CD4-positive, alpha-beta T cell treated with Interleukin-6 for 4 hours (primary cell): ENCODE measurements at regions not wholly inside any gene's neighbourhood (a gene's known extent, or its start where the extent isn't known, plus 50 kb on each side); places are given as distances from the start of the nearest gene placed in this dataset.

Source experiments
- DNase-seq: peaks from one replicate; pipeline ENCODE4 v3.0.0-alpha.2; 2020; ENCODE audit warnings: mixed read lengths

- DNase-seq, result no peak
Observed at GRCh38 chr10:8435186-8436055, 380.9 kb downstream of the GATA3 start.

GRCh38 chr10:8437896-8438295 lies 383.4 kb downstream of the GATA3 start:
- no peak for DNase-seq

GRCh38 chr10:8438603-8439002 lies 384.1 kb downstream of the GATA3 start:
- peak; percentile 14 for DNase-seq

- no peak for DNase-seq
Observed at GRCh38 chr10:8439040-8439439, 384.6 kb downstream of the GATA3 start.

- DNase-seq, result peak; percentile 70
Observed at GRCh38 chr10:8444630-8445029, 390.1 kb downstream of the GATA3 start.

GRCh38 chr10:8445353-8445752 lies 390.9 kb downstream of the GATA3 start:
- no peak for DNase-seq

- DNase-seq, result no peak
Observed at GRCh38 chr10:8449909-8450308, 395.4 kb downstream of the GATA3 start.

- no peak for DNase-seq
Observed at GRCh38 chr10:8453587-8453986, 399.1 kb downstream of the GATA3 start.

GRCh38 chr10:8454357-8454756 lies 399.9 kb downstream of the GATA3 start:
- DNase-seq, result no peak

GRCh38 chr10:8455181-8455580 lies 400.7 kb downstream of the GATA3 start:
- no peak for DNase-seq

- DNase-seq, result no peak
Observed at GRCh38 chr10:8456386-8456785, 401.9 kb downstream of the GATA3 start.

GRCh38 chr10:8460626-8461025 lies 406.1 kb downstream of the GATA3 start:
- no peak for DNase-seq

GRCh38 chr10:8462565-8462964 lies 408.1 kb downstream of the GATA3 start:
- DNase-seq, result no peak

- no peak for DNase-seq
Observed at GRCh38 chr10:8463853-8464252, 409.4 kb downstream of the GATA3 start.

- no peak for DNase-seq
Observed at GRCh38 chr10:8468477-8468876, 414.0 kb downstream of the GATA3 start.

GRCh38 chr10:8473205-8473604 lies 418.7 kb downstream of the GATA3 start:
- DNase-seq, result peak; percentile 48

GRCh38 chr10:8477300-8477699 lies 422.8 kb downstream of the GATA3 start:
- no peak for DNase-seq

- DNase-seq, result no peak
Observed at GRCh38 chr10:8481718-8482504, 427.4 kb downstream of the GATA3 start.

- no peak for DNase-seq
Observed at GRCh38 chr10:8485032-8485431, 430.5 kb downstream of the GATA3 start.

GRCh38 chr10:8487346-8487745 lies 432.9 kb downstream of the GATA3 start:
- no peak for DNase-seq

- no peak for DNase-seq
Observed at GRCh38 chr10:8489232-8489631, 434.7 kb downstream of the GATA3 start.

- no peak for DNase-seq
Observed at GRCh38 chr10:8489823-8490222, 435.3 kb downstream of the GATA3 start.

GRCh38 chr10:8498290-8498689 lies 443.8 kb downstream of the GATA3 start:
- no peak for DNase-seq

- DNase-seq, result no peak
Observed at GRCh38 chr10:8498881-8499280, 444.4 kb downstream of the GATA3 start.
